ENCODE measurements at regions not wholly inside any gene's neighbourhood (a gene's known extent, or its start where the extent isn't known, plus 50 kb on each side); places are given as distances from the start of the nearest gene placed in this dataset.

DNA sequence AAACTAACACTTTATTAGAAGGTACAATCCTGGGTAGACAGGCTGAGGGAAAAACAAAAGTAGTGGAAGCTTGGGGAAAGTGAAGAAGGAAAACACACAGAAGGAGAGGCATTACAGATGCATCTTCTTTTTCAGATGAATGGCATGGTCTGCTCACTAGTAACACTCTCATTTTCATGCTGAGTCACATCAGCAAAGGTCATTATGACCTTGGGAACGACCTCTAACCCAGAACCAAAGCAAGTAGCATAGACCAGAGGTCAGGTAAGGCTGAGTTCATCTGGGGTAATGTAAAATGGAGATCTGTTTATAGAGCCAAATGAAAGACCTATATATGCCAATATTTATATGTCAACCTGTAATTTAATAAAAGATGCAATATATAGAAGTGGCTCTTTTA, 294.4 kb upstream of the LRRTM4 start:
- DNase-seq (ENCODE audit: low spot score in 2 of 2) = no peak
- H3K27me3 ChIP-seq = no peaks in the 10 kb centered on the region
- intact Hi-C loops (cut with DNase I) = no loop called here
- TF ChIP-seq, protein P1, sequence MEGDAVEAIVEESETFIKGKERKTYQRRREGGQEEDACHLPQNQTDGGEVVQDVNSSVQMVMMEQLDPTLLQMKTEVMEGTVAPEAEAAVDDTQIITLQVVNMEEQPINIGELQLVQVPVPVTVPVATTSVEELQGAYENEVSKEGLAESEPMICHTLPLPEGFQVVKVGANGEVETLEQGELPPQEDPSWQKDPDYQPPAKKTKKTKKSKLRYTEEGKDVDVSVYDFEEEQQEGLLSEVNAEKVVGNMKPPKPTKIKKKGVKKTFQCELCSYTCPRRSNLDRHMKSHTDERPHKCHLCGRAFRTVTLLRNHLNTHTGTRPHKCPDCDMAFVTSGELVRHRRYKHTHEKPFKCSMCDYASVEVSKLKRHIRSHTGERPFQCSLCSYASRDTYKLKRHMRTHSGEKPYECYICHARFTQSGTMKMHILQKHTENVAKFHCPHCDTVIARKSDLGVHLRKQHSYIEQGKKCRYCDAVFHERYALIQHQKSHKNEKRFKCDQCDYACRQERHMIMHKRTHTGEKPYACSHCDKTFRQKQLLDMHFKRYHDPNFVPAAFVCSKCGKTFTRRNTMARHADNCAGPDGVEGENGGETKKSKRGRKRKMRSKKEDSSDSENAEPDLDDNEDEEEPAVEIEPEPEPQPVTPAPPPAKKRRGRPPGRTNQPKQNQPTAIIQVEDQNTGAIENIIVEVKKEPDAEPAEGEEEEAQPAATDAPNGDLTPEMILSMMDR (IDR thresholded peaks at IDR 0.05) = no peak
- no peaks in the 10 kb centered on the region for H3K36me3 ChIP-seq
- no peak overlapping the region for H3K4me3 ChIP-seq
- no peaks in the 10 kb centered on the region for H3K4me1 ChIP-seq
- H3K27ac ChIP-seq = no peak overlapping the region
- no peaks in the 10 kb centered on the region for H3K9me3 ChIP-seq

DNA sequence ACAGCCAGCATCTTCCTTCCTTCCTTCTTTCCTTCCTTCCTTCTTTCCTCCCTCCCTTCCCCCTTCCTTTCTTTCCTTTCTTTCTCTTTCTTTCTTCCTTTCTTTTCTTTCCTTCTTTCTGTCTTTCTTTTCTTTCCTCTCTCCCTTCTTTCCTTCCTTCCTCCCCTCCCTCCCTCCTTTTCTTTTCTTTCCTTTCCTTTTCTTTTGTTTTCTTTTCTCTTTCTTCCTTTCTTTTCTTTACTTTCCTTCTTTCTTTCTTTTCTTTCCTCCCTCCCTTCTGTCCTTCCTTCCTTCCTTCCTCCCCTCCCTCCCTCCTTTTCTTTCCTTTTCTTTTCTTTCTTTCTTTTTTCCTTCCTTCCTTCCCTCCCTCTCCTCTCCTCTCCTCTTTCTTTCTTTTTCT, 296.0 kb upstream of the LRRTM4 start:
- no peaks in the 10 kb centered on the region for H3K4me1 ChIP-seq
- no peak overlapping the region for H3K4me3 ChIP-seq
- no peaks in the 10 kb centered on the region for H3K9me3 ChIP-seq
- H3K27ac ChIP-seq = no peak overlapping the region
- DNase-seq (ENCODE audit: low spot score in 2 of 2) = no peak
- no peaks in the 10 kb centered on the region for H3K36me3 ChIP-seq
- TF ChIP-seq, protein P1 (IDR thresholded peaks at IDR 0.05) = no peak
- H3K27me3 ChIP-seq = no peaks in the 10 kb centered on the region
- intact Hi-C loops (cut with DNase I) = no loop called here

DNA sequence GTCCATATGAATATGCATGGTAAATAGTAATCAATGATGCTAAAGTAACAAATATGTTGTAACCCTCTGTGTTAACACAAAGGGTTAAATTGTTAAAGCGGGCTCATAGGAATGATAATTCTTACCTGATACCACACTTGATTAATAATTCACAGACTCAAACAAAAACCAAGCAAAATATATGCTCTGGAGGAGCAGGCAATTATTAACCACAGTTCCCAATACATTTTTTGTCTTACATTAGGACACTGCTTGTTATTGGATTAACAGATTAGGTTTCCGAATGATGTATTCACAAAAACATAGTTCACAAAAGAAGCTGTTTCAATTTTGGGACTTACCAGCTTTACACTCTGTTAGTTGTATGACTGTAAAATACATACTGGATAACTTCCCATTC, 300.9 kb upstream of the LRRTM4 start:
- DNase-seq (ENCODE audit: low spot score in 2 of 2) = no peak
- Histone ChIP-seq H3K4me1 (no peaks in the 10 kb centered on the region), H3K36me3 (no peaks in the 10 kb centered on the region), H3K4me3 (no peak overlapping the region), H3K27me3 (no peaks in the 10 kb centered on the region), H3K9me3 (no peaks in the 10 kb centered on the region), H3K27ac (no peak overlapping the region)
- TF ChIP-seq, protein P1 (IDR thresholded peaks at IDR 0.05) = no peak
- intact Hi-C loops (cut with DNase I) = no loop called here

- Histone ChIP-seq H3K36me3 (no peaks in the 10 kb centered on the region), H3K27ac (no peak overlapping the region), H3K9me3 (no peaks in the 10 kb centered on the region), H3K27me3 (no peaks in the 10 kb centered on the region), H3K4me1 (no peaks in the 10 kb centered on the region), H3K4me3 (no peak overlapping the region)
- intact Hi-C loops (cut with DNase I) = no loop called here
- TF ChIP-seq, protein P1 (IDR thresholded peaks at IDR 0.05) = no peak
- no peak for DNase-seq (ENCODE audit: low spot score in 2 of 2)
These were observed 308.9 kb upstream of the LRRTM4 start for GRCh38 chr2:77831060-77831459.

GRCh38 chr2:77831471-77831870, 309.3 kb upstream of the LRRTM4 start:
- H3K4me3 ChIP-seq = no peak overlapping the region
- intact Hi-C loops (cut with DNase I) = no loop called here
- TF ChIP-seq, protein P1 (IDR thresholded peaks at IDR 0.05) = no peak
- no peak for DNase-seq (ENCODE audit: low spot score in 2 of 2)
- no peaks in the 10 kb centered on the region for H3K36me3 ChIP-seq
- no peak overlapping the region for H3K27ac ChIP-seq
- no peaks in the 10 kb centered on the region for H3K9me3 ChIP-seq
- no peaks in the 10 kb centered on the region for H3K4me1 ChIP-seq
- no peaks in the 10 kb centered on the region for H3K27me3 ChIP-seq

DNA sequence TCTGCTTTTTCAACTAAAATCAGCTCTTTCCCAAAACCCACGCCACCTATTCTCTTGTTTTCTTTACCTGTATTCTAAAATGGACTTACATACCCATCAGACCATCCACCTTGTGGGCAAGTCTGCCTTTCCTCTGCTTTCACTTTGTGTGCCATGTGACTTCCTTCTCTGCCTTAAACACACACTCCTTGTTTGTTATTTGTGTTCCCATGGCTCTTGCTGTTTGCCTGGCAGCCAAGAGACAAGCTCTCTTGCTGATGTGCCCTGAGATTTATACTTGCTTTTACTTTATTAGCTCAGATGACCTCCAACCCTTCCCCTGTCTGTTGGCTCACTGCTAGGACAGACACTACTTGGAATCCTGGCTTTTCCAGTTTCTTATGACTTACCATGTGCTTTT, 309.7 kb upstream of the LRRTM4 start:
- Histone ChIP-seq H3K36me3 (no peaks in the 10 kb centered on the region), H3K4me3 (no peak overlapping the region), H3K27ac (no peak overlapping the region), H3K27me3 (no peaks in the 10 kb centered on the region), H3K9me3 (no peaks in the 10 kb centered on the region), H3K4me1 (no peaks in the 10 kb centered on the region)
- intact Hi-C loops (cut with DNase I) = no loop called here
- TF ChIP-seq, protein P1 (IDR thresholded peaks at IDR 0.05) = no peak
- DNase-seq (ENCODE audit: low spot score in 2 of 2) = no peak
